ENCODE measurements at regions not wholly inside any gene's neighbourhood (a gene's known extent, or its start where the extent isn't known, plus 50 kb on each side); places are given as distances from the start of the nearest gene placed in this dataset.

DNA sequence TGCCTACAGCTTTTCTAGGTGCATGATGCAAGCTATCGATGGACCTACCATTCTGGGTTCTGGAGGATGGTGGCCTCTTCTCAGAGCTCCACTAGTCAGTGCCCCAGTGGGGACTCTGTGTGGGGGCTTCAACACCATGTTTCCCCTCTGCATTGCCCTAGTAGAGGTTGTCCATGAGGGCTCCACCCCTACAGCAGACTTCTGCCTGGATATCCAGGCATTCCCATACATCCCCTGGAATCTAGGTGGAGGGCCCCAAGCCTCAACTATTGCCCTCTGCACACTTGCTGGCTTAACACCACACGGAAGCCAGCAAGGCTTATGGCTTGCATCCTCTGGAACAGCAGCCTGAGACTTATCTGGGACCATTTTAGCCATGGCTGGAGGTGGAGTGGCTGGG lies 1299.9 kb upstream of the MIR17HG start:
- TF ChIP-seq, protein P1, sequence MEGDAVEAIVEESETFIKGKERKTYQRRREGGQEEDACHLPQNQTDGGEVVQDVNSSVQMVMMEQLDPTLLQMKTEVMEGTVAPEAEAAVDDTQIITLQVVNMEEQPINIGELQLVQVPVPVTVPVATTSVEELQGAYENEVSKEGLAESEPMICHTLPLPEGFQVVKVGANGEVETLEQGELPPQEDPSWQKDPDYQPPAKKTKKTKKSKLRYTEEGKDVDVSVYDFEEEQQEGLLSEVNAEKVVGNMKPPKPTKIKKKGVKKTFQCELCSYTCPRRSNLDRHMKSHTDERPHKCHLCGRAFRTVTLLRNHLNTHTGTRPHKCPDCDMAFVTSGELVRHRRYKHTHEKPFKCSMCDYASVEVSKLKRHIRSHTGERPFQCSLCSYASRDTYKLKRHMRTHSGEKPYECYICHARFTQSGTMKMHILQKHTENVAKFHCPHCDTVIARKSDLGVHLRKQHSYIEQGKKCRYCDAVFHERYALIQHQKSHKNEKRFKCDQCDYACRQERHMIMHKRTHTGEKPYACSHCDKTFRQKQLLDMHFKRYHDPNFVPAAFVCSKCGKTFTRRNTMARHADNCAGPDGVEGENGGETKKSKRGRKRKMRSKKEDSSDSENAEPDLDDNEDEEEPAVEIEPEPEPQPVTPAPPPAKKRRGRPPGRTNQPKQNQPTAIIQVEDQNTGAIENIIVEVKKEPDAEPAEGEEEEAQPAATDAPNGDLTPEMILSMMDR (IDR thresholded peaks at IDR 0.05), result no peak
- no peak for TF ChIP-seq POLR2AphosphoS5 (IDR thresholded peaks at IDR 0.05; ENCODE audit: insufficient read depth in 1 of 2, low read depth in 1 of 2)

Data from vagina (tissue), 2 donors.